Mucosa of rectum (tissue), 2 donors: ENCODE measurements at regions not wholly inside any gene's neighbourhood (a gene's known extent, or its start where the extent isn't known, plus 50 kb on each side); places are given as distances from the start of the nearest gene placed in this dataset.
"Not testable (repeated sequence)": the region's sequence is repeated elsewhere in the genome, so short reads cannot be mapped to it uniquely, and the experiment has no call there.

Experiments
- H3K27ac ChIP-seq, 2 donors: one replicate each; pipeline ENCODE4 v1.7.0; 2013; ENCODE audit warnings: inconsistent platforms in 2 of 2, low read depth in 2 of 2, low read length in 2 of 2
- H3K27me3 ChIP-seq, 2 donors: one replicate each; pipeline ENCODE4 v1.7.0; 2013; ENCODE audit warnings: low read length in 2 of 2; ENCODE audit not compliant: control insufficient read depth in 2 of 2, insufficient read depth in 2 of 2
- H3K36me3 ChIP-seq, 2 donors: one replicate each; pipeline ENCODE4 v1.7.0; 2013; ENCODE audit warnings: low read length in 2 of 2; ENCODE audit not compliant: control insufficient read depth in 2 of 2, insufficient read depth in 2 of 2
- H3K4me1 ChIP-seq, 2 donors: one replicate each; pipeline ENCODE4 v1.7.0; 2013; ENCODE audit warnings: low read length in 2 of 2, mild to moderate bottlenecking in 1 of 2; ENCODE audit not compliant: control insufficient read depth in 2 of 2, insufficient read depth in 2 of 2
- H3K4me3 ChIP-seq, 2 donors: one replicate each; pipeline ENCODE4 v1.7.0; 2013; ENCODE audit warnings: low read length in 2 of 2
- H3K9ac ChIP-seq, 2 donors: one replicate each; pipeline ENCODE4 v1.7.0; 2013; ENCODE audit warnings: low read length in 2 of 2, low read depth in 1 of 2, mild to moderate bottlenecking in 1 of 2
- H3K9me3 ChIP-seq, 2 donors: one replicate each; pipeline ENCODE4 v1.7.0; 2013; ENCODE audit warnings: low read length in 2 of 2; ENCODE audit not compliant: control insufficient read depth in 2 of 2
- donor health status: healthy.
- donor health status: Normal muscosa, but diverticular disease.

DNA sequence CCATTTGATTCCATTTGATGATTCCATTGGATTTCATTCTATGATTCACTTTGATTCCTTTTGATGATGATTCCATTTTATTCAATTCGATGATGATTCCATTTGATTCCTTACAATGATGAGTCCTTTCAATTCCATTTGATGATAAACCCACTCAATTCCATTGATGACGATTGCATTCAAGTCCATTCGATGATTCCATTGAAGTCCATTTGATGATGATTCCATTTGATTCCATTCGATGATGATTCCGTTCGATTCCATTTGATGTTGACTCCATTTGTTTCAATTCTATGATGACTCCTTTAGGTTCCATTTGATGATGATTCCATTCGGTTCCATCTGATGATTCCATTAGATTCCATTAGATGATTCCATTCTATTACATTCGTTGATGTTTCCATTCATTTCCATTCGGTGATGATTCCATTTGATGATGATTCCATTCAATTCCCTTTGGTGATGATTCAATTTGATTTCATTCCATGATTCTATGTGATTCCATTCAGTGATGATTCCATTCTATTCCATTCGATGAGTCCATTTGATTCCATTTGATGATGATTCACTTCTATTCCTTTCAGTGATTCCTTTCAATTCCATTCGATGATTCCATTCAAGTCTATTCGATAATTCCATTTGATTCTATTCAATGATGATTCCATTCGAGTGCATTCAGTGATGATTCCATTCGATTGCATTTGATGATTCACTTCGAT, 1106.0 kb downstream of the RPIA start:
- H3K4me3 ChIP-seq, result no peak overlapping the region
- no peak overlapping the region for H3K9ac ChIP-seq
- no peaks in the 10 kb centered on the region for H3K4me1 ChIP-seq
- H3K9me3 ChIP-seq, result peaks cover 11 to 82% of the 10 kb centered on the region in 2 donors
- H3K36me3 ChIP-seq, result no peaks in the 10 kb centered on the region
- H3K27me3 ChIP-seq, result no peaks in the 10 kb centered on the region
- H3K27ac ChIP-seq, result no peak overlapping the region

- not testable (repeated sequence) for H3K36me3 ChIP-seq, H3K4me1 ChIP-seq, H3K27ac ChIP-seq, H3K27me3 ChIP-seq, H3K4me3 ChIP-seq, H3K9ac ChIP-seq
- H3K9me3 ChIP-seq, result peaks cover 14 to 90% of the 10 kb centered on the region in 2 donors
Observed at GRCh38 chr2:89801207-89801606, 1109.7 kb downstream of the RPIA start.

- H3K36me3 ChIP-seq, H3K27ac ChIP-seq, H3K4me1 ChIP-seq, H3K4me3 ChIP-seq, H3K9ac ChIP-seq, H3K27me3 ChIP-seq: not testable (repeated sequence)
- peaks cover 14 to 77% of the 10 kb centered on the region in 2 donors for H3K9me3 ChIP-seq
Observed at GRCh38 chr2:89806363-89806762, 1114.9 kb downstream of the RPIA start.

DNA sequence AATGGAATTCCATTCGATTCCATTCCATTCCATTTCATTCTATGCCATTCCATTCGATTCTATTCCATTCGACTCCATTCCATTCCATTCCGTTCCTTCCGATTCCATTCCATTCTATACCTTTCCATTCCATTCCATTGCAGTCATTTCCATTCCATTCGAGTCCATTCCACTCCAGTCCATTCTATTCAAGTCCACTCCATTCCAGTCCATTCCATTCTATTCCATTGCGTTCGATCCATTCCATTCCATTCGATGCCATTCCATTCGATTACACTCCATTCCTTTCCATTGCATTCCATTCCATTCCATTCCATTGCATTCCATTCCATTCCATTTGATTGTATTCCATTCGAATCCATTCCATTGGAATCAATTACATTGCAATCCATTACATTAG, 1119.8 kb downstream of the RPIA start:
- no peak overlapping the region for H3K27ac ChIP-seq
- no peaks in the 10 kb centered on the region for H3K4me1 ChIP-seq
- H3K4me3 ChIP-seq, result no peak overlapping the region
- H3K36me3 ChIP-seq, result no peaks in the 10 kb centered on the region
- no peaks in the 10 kb centered on the region for H3K27me3 ChIP-seq
- H3K9ac ChIP-seq, result no peak overlapping the region
- peaks cover 23 to 48% of the 10 kb centered on the region in 2 donors for H3K9me3 ChIP-seq

DNA sequence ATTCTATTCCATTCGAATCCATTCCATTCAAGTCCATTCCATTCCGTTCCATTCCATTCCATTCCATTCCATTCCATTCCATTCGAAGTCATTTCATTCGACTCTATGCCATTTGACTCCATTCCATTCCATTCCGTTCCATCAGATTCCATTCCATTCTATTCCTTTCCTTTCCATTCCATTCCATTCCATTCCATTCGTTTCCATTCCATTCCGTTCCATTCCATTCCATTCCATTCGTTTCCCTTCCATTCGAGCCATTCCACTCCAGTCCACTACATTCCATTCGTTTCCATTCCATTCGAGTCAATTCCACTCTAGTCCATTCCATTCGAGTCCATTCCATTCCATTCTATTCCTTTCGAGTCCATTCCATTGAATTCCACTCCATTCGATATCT, 1120.4 kb downstream of the RPIA start:
- not testable (repeated sequence) for H3K36me3 ChIP-seq, H3K27ac ChIP-seq, H3K4me1 ChIP-seq, H3K27me3 ChIP-seq, H3K9ac ChIP-seq, H3K4me3 ChIP-seq
- peaks cover 23 to 42% of the 10 kb centered on the region in 2 donors for H3K9me3 ChIP-seq

GRCh38 chr2:89814359-89814758, 1122.9 kb downstream of the RPIA start:
- H3K27ac ChIP-seq, H3K27me3 ChIP-seq, H3K4me1 ChIP-seq, H3K9ac ChIP-seq, H3K4me3 ChIP-seq, H3K36me3 ChIP-seq: not testable (repeated sequence)
- peaks cover 40 to 46% of the 10 kb centered on the region in 2 donors for H3K9me3 ChIP-seq

GRCh38 chr2:89818873-89819272, 1127.4 kb downstream of the RPIA start:
- Histone ChIP-seq H3K4me3 (no peak overlapping the region), H3K36me3 (no peaks in the 10 kb centered on the region), H3K27ac (no peak overlapping the region), H3K9me3 (peaks cover 31 to 47% of the 10 kb centered on the region in 2 donors), H3K9ac (no peak overlapping the region), H3K27me3 (no peaks in the 10 kb centered on the region), H3K4me1 (no peaks in the 10 kb centered on the region)

GRCh38 chr2:89819809-89820208, 1128.3 kb downstream of the RPIA start:
- no peaks in the 10 kb centered on the region for H3K4me1 ChIP-seq
- no peak overlapping the region for H3K27ac ChIP-seq
- H3K9ac ChIP-seq, result no peak overlapping the region
- H3K9me3 ChIP-seq, result peaks cover 29 to 48% of the 10 kb centered on the region in 2 donors
- no peaks in the 10 kb centered on the region for H3K36me3 ChIP-seq
- H3K27me3 ChIP-seq, result no peaks in the 10 kb centered on the region
- no peak overlapping the region for H3K4me3 ChIP-seq

DNA sequence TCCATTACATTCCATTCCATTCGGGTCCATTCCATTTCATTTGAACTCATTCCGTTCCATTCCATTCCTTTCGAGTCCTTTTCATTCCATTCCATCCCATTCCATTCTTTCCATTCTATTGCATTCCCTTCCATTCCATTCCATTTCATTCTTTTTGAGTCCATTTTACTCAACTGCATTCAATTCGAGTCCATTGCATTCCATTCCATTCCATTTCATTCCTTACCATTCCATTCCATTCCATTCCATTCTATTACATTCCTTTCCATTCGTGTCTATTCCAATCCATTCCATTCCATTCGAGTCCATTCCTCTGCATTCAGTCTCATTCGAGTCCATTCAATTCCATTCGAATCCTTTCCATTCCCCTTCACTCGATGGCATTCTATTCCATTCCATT, 1128.8 kb downstream of the RPIA start:
- Histone ChIP-seq H3K36me3 (no peaks in the 10 kb centered on the region), H3K9ac (no peak overlapping the region), H3K4me3 (no peak overlapping the region), H3K27me3 (no peaks in the 10 kb centered on the region), H3K4me1 (no peaks in the 10 kb centered on the region), H3K9me3 (peaks cover 32 to 49% of the 10 kb centered on the region in 2 donors), H3K27ac (no peak overlapping the region)

DNA sequence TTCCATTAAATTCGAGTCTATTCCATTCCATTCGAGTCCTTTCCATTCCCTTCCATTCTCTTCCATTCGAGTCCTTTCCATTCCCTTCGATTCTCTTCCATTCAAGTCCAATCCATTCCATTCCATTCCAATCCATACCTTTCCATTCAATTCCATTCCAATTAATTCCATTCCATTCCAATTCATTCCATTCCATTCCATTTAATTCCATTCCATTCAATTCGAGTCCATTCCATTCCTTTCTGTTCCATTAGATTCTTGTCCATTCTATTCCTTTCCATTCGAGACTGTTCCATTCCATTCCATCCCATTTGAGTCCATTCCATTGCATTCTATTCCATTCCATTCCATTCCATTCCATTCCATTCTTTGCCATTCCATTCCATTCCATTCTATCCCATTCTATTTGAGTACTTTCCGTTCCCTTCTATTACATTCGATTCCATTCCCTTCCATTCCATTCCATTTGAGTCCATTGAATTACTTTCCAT, 1130.0 kb downstream of the RPIA start:
- Histone ChIP-seq H3K9ac (no peak overlapping the region), H3K27me3 (no peaks in the 10 kb centered on the region), H3K27ac (no peak overlapping the region), H3K4me3 (no peak overlapping the region), H3K36me3 (no peaks in the 10 kb centered on the region), H3K4me1 (no peaks in the 10 kb centered on the region), H3K9me3 (peaks cover 32 to 51% of the 10 kb centered on the region in 2 donors)
